GM10248 (cell line): ENCODE measurements at regions not wholly inside any gene's neighbourhood (a gene's known extent, or its start where the extent isn't known, plus 50 kb on each side); places are given as distances from the start of the nearest gene placed in this dataset.

Experiments
- CTCF ChIA-PET: fragments of 300-600 bp; sonication (Branson Sonifier 250); formaldehyde crosslinking; extraction: SDS; loops from one replicate; lab custom pipeline; 2021; ENCODE audit warnings: antibody characterized with exemption; lab: Yijun Ruan, JAX
- POLR2A ChIA-PET: fragments of 350-650 bp; sonication (Branson Sonifier 250); formaldehyde crosslinking; extraction: SDS; loops from one replicate; lab custom pipeline; 2020; ENCODE audit warnings: antibody characterized with exemption; lab: Yijun Ruan, JAX
- DNase-seq: peaks from one replicate; pipeline ENCODE4 v3.0.0; 2012; ENCODE audit errors: extremely low spot score
- CTCF ChIP-seq: IDR thresholded peaks from 2 replicates; pipeline ENCODE4 v1.5.1; 2012; ENCODE audit warnings: mild to moderate bottlenecking, low read depth; ENCODE audit errors: extremely low read depth, missing control alignments, control extremely low read depth

GRCh38 chr2:138157372-138157771 is 193.1 kb downstream of the HNMT start:
- ChIA-PET CTCF (interaction anchor here (0.9 to 1.0 kb wide), 2 partner anchors 9 to 53 kb away, joined by 3 read pairs; no protein-coding TSS in a partner anchor), POLR2A (no interaction called here)
- no peak for DNase-seq
- TF ChIP-seq CTCF, result no peak

- ChIA-PET POLR2A (no interaction called here), CTCF (interaction anchor here (1.0 kb wide), 1 partner anchor 13 kb away, joined by 3 read pairs; no protein-coding TSS in a partner anchor)
- TF ChIP-seq CTCF, result no peak
- no peak for DNase-seq
These were observed 206.2 kb downstream of the HNMT start for GRCh38 chr2:138170485-138170884.

GRCh38 chr2:138171244-138171643 is 207.0 kb downstream of the HNMT start:
- TF ChIP-seq CTCF, result no peak
- no peak for DNase-seq
- CTCF ChIA-PET, result interaction anchor here (1.0 kb wide), 1 partner anchor 12 kb away, joined by 3 read pairs; no protein-coding TSS in a partner anchor
- POLR2A ChIA-PET, result no interaction called here

GRCh38 chr2:138175066-138175465 is 210.8 kb downstream of the HNMT start:
- DNase-seq, result no peak
- POLR2A ChIA-PET, result no interaction called here
- CTCF ChIA-PET, result no interaction called here
- TF ChIP-seq CTCF, result no peak

GRCh38 chr2:138176862-138177439 is 212.7 kb downstream of the HNMT start:
- CTCF ChIA-PET, result no interaction called here
- no peak for TF ChIP-seq CTCF
- POLR2A ChIA-PET, result no interaction called here
- DNase-seq, result no peak

- CTCF ChIA-PET, result no interaction called here
- TF ChIP-seq CTCF, result no peak
- no peak for DNase-seq
- POLR2A ChIA-PET, result no interaction called here
These were observed 213.4 kb downstream of the HNMT start for GRCh38 chr2:138177693-138178092.
